PC-3 (cell line): ENCODE measurements at regions not wholly inside any gene's neighbourhood (a gene's known extent, or its start where the extent isn't known, plus 50 kb on each side); places are given as distances from the start of the nearest gene placed in this dataset.

Experiments used
- EZH2 ChIP-seq: fragments of 300-600 bp; sonication (generic); IDR thresholded peaks from one replicate; pipeline ENCODE4 v1.6.1; 2017; ENCODE audit warnings: antibody characterized with exemption, mild to moderate bottlenecking, low read length; ENCODE audit not compliant: unreplicated experiment
- EZH2phosphoT487 ChIP-seq: fragments of 300-600 bp; sonication (generic); IDR thresholded peaks from 2 replicates; pipeline ENCODE4 v1.6.1; 2018; ENCODE audit warnings: mild to moderate bottlenecking, antibody characterized with exemption, low read length, borderline replicate concordance
- TF ChIP-seq, protein P1 (sequence below): fragments of 300-600 bp; sonication (generic); conservative IDR thresholded peaks from 2 replicates; pipeline ENCODE4 v1.5.1; 2017; ENCODE audit warnings: antibody characterized with exemption, low read depth, mild to moderate bottlenecking, low read length

DNA sequence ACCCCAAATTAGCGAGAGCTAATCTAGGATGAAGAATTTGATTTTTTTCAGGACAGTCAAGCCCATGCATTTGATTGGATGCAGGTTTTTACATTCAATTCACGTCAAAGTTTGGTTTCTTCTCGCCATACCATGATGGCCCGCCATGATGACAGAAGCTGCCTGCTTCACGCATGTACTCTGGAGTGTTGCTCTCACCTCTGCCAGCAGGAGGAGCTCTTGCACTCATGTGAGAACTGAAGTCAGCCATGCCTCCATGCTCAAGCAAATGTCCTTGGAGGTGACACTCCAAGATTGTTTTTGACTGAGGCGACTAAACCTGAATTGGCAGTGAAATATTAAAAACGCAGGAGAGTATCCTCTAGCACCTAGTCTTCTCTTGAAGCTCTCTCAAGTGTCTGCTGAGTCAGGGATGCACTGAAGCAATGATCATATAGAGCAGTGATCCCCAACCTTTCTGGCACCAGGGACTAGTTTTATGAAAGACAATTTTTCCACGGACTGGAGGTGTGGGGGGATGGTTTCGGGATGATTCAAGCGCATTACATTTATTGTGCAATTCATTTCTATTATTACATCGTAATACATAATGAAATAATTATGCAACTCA is 120.9 kb downstream of the SAMMSON start:
- TF ChIP-seq, protein P1, sequence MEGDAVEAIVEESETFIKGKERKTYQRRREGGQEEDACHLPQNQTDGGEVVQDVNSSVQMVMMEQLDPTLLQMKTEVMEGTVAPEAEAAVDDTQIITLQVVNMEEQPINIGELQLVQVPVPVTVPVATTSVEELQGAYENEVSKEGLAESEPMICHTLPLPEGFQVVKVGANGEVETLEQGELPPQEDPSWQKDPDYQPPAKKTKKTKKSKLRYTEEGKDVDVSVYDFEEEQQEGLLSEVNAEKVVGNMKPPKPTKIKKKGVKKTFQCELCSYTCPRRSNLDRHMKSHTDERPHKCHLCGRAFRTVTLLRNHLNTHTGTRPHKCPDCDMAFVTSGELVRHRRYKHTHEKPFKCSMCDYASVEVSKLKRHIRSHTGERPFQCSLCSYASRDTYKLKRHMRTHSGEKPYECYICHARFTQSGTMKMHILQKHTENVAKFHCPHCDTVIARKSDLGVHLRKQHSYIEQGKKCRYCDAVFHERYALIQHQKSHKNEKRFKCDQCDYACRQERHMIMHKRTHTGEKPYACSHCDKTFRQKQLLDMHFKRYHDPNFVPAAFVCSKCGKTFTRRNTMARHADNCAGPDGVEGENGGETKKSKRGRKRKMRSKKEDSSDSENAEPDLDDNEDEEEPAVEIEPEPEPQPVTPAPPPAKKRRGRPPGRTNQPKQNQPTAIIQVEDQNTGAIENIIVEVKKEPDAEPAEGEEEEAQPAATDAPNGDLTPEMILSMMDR: peak; percentile 76
- TF ChIP-seq EZH2phosphoT487 (no peak), EZH2 (no peak)
